Neural cell (in vitro differentiated cells): ENCODE measurements at regions not wholly inside any gene's neighbourhood (a gene's known extent, or its start where the extent isn't known, plus 50 kb on each side); places are given as distances from the start of the nearest gene placed in this dataset.

Source experiments
- H2AFZ ChIP-seq: fragments of 200-600, 300-800 bp; sonication (generic), shearing (Covaris generic); 2 replicates; pipeline ENCODE4 v1.6.0; 2014; ENCODE audit warnings: low read depth, mild to moderate bottlenecking, antibody characterized with exemption, low read length, moderate library complexity
- H3F3A ChIP-seq: fragments of 200-600 bp; shearing (Covaris generic); 2 replicates; pipeline ENCODE4 v1.6.1; 2016; ENCODE audit warnings: mild to moderate bottlenecking, moderate library complexity, mixed read lengths, antibody characterized with exemption, low read length; ENCODE audit not compliant: insufficient read depth, poor library complexity, severe bottlenecking
- H3K27ac ChIP-seq: fragments of 200-600, 300-800 bp; sonication (generic), shearing (Covaris generic); 2 replicates; pipeline ENCODE4 v1.5.1; 2014; ENCODE audit warnings: mild to moderate bottlenecking, low read length, moderate library complexity
- H3K27me3 ChIP-seq: fragments of 300-800, 200-600 bp; sonication (generic), shearing (Covaris generic); 2 replicates; pipeline ENCODE4 v1.6.0; 2014; ENCODE audit warnings: mild to moderate bottlenecking, low read depth, low read length, moderate library complexity; ENCODE audit not compliant: insufficient read depth
- H3K36me3 ChIP-seq: fragments of 300-800, 200-600 bp; sonication (generic), shearing (Covaris generic); 2 replicates; pipeline ENCODE4 v1.5.1; 2014; ENCODE audit warnings: mild to moderate bottlenecking, antibody characterized with exemption, low read length, moderate library complexity; ENCODE audit not compliant: insufficient read depth
- H3K4me2 ChIP-seq: fragments of 300-800, 200-600 bp; sonication (generic), shearing (Covaris generic); 2 replicates; pipeline ENCODE4 v1.6.0; 2014; ENCODE audit warnings: mild to moderate bottlenecking, low read length
- H3K4me3 ChIP-seq: fragments of 300-800, 200-600 bp; sonication (generic), shearing (Covaris generic); 2 replicates; pipeline ENCODE4 v1.5.1; 2014; ENCODE audit warnings: mild to moderate bottlenecking, low read length, moderate library complexity
- H3K79me2 ChIP-seq: fragments of 200-600 bp; shearing (Covaris generic); replicated peaks from 2 replicates; pipeline ENCODE4 v1.6.0; 2014; ENCODE audit warnings: mild to moderate bottlenecking, low read length, moderate library complexity; ENCODE audit not compliant: insufficient read depth
- H3K9ac ChIP-seq: fragments of 300-800, 200-600 bp; sonication (generic), shearing (Covaris generic); 2 replicates; pipeline ENCODE4 v1.6.1; 2016; ENCODE audit warnings: mild to moderate bottlenecking, low read length, mixed read lengths
- H3K9me2 ChIP-seq: fragments of 200-600 bp; shearing (Covaris generic); 2 replicates; pipeline ENCODE4 v1.6.1; 2016; ENCODE audit warnings: mild to moderate bottlenecking, low read length, mixed read lengths; ENCODE audit not compliant: insufficient read depth
- H3K9me3 ChIP-seq: fragments of 200-600, 300-800 bp; sonication (generic), shearing (Covaris generic); 2 replicates; pipeline ENCODE4 v1.6.1; 2016; ENCODE audit warnings: mild to moderate bottlenecking, mixed run types, low read length, moderate library complexity, mixed read lengths
- H4K20me1 ChIP-seq: fragments of 200-600 bp; shearing (Covaris generic); 2 replicates; pipeline ENCODE4 v1.6.1; 2016; ENCODE audit warnings: mild to moderate bottlenecking, mixed run types; ENCODE audit not compliant: insufficient read depth
- EP300 ChIP-seq: fragments of 450-650 bp; conservative IDR thresholded peaks from 2 replicates; pipeline ENCODE4 v1.6.1; 2014; ENCODE audit warnings: antibody characterized with exemption, mild to moderate bottlenecking, moderate library complexity; ENCODE audit not compliant: poor library complexity, severe bottlenecking
- EZH2 ChIP-seq: fragments of 200-600, 300-800 bp; shearing (Covaris generic), sonication (generic); IDR thresholded peaks from 2 replicates; pipeline ENCODE4 v1.6.1; 2014; ENCODE audit warnings: antibody characterized with exemption, low read length, borderline replicate concordance, mild to moderate bottlenecking; ENCODE audit not compliant: insufficient read depth, poor library complexity, severe bottlenecking
- MXI1 ChIP-seq: fragments of 450-650 bp; conservative IDR thresholded peaks from 2 replicates; pipeline ENCODE4 v1.6.1; 2014; ENCODE audit warnings: antibody characterized with exemption, mild to moderate bottlenecking; ENCODE audit not compliant: poor library complexity, severe bottlenecking
- POLR2AphosphoS5 ChIP-seq: IDR thresholded peaks from 2 replicates; pipeline ENCODE4 v1.6.1; 2012
- RAD21 ChIP-seq: fragments of 450-650 bp; conservative IDR thresholded peaks from 2 replicates; pipeline ENCODE4 v1.6.1; 2014; ENCODE audit warnings: antibody characterized with exemption, mild to moderate bottlenecking, moderate library complexity
- SMC3 ChIP-seq: fragments of 450-650 bp; conservative IDR thresholded peaks from 2 replicates; pipeline ENCODE4 v1.6.1; 2014; ENCODE audit warnings: antibody characterized with exemption, mild to moderate bottlenecking, moderate library complexity; ENCODE audit not compliant: poor library complexity
- TAF1 ChIP-seq: IDR thresholded peaks from 2 replicates; pipeline ENCODE4 v1.6.1; 2012; ENCODE audit warnings: low read depth
- TF ChIP-seq, protein P1 (sequence below): fragments of 450-650 bp; IDR thresholded peaks from 2 replicates; pipeline ENCODE4 v1.5.1; 2014; ENCODE audit warnings: antibody characterized with exemption, mild to moderate bottlenecking, moderate library complexity; ENCODE audit not compliant: poor library complexity, severe bottlenecking
- TF ChIP-seq, protein P2 (sequence below): IDR thresholded peaks from 2 replicates; pipeline ENCODE4 v1.6.1; 2012; ENCODE audit warnings: borderline replicate concordance

DNA sequence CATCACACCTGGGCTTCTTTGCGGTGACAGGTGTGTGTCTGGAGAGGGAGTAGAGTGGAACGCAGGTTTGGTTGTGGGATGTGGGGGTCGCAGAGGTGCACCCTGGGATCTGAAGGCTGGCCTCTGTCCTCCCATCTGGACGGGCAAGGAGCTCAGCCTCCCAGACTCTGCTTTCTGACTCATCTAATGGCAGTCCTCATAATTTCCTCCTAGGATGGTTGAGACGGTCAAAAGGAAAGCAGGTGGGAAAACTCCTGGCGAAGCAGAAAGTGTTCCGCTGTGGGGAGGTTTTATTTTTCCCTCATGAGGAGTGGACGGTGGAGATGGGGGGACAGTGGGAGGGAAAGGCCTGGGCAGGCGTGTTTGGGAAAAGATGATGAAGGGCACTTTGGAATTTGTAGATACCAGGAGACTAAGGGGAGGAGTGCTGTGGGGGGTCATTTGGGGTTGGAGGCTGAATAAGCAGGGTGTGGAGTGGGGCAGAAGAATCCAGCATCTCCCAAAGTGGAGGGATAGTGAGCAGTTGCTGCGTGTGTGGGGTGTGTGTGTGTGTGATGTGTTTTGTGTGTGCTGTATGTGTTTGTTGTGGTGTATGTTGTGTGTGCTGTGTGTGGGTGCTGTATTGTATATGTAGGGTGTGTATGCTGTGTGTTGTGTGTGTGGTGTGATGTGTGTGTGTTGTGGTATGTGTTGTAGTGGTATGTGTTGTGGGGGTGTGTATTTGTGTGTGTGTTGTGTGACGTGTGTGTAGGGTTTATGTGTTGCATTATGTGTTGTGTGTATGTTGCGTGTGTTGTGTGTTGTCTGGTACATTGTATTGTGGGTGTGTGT is 97.2 kb upstream of the PODXL start:
- no peak overlapping the region for H3K27ac ChIP-seq
- H3K4me2 ChIP-seq, result no peak overlapping the region
- no peaks in the 10 kb centered on the region for H3F3A ChIP-seq
- no peak overlapping the region for H2AFZ ChIP-seq
- H3K9me2 ChIP-seq, result no peaks in the 10 kb centered on the region
- no peaks in the 10 kb centered on the region for H3K36me3 ChIP-seq
- no peak overlapping the region for H3K9ac ChIP-seq
- no peaks in the 10 kb centered on the region for H3K79me2 ChIP-seq
- H3K9me3 ChIP-seq, result no peaks in the 10 kb centered on the region
- H3K27me3 ChIP-seq, result no peaks in the 10 kb centered on the region
- H3K4me3 ChIP-seq, result no peak overlapping the region
- H4K20me1 ChIP-seq, result no peaks in the 10 kb centered on the region
- TF ChIP-seq MXI1, result no peak
- no peak for TF ChIP-seq TAF1
- no peak for TF ChIP-seq SMC3
- TF ChIP-seq RAD21, result no peak
- no peak for TF ChIP-seq POLR2AphosphoS5
- TF ChIP-seq, protein P1, sequence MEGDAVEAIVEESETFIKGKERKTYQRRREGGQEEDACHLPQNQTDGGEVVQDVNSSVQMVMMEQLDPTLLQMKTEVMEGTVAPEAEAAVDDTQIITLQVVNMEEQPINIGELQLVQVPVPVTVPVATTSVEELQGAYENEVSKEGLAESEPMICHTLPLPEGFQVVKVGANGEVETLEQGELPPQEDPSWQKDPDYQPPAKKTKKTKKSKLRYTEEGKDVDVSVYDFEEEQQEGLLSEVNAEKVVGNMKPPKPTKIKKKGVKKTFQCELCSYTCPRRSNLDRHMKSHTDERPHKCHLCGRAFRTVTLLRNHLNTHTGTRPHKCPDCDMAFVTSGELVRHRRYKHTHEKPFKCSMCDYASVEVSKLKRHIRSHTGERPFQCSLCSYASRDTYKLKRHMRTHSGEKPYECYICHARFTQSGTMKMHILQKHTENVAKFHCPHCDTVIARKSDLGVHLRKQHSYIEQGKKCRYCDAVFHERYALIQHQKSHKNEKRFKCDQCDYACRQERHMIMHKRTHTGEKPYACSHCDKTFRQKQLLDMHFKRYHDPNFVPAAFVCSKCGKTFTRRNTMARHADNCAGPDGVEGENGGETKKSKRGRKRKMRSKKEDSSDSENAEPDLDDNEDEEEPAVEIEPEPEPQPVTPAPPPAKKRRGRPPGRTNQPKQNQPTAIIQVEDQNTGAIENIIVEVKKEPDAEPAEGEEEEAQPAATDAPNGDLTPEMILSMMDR, result no peak
- TF ChIP-seq EZH2, result no peak
- TF ChIP-seq, protein P2, sequence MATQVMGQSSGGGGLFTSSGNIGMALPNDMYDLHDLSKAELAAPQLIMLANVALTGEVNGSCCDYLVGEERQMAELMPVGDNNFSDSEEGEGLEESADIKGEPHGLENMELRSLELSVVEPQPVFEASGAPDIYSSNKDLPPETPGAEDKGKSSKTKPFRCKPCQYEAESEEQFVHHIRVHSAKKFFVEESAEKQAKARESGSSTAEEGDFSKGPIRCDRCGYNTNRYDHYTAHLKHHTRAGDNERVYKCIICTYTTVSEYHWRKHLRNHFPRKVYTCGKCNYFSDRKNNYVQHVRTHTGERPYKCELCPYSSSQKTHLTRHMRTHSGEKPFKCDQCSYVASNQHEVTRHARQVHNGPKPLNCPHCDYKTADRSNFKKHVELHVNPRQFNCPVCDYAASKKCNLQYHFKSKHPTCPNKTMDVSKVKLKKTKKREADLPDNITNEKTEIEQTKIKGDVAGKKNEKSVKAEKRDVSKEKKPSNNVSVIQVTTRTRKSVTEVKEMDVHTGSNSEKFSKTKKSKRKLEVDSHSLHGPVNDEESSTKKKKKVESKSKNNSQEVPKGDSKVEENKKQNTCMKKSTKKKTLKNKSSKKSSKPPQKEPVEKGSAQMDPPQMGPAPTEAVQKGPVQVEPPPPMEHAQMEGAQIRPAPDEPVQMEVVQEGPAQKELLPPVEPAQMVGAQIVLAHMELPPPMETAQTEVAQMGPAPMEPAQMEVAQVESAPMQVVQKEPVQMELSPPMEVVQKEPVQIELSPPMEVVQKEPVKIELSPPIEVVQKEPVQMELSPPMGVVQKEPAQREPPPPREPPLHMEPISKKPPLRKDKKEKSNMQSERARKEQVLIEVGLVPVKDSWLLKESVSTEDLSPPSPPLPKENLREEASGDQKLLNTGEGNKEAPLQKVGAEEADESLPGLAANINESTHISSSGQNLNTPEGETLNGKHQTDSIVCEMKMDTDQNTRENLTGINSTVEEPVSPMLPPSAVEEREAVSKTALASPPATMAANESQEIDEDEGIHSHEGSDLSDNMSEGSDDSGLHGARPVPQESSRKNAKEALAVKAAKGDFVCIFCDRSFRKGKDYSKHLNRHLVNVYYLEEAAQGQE, result no peak
- no peak for TF ChIP-seq EP300

DNA sequence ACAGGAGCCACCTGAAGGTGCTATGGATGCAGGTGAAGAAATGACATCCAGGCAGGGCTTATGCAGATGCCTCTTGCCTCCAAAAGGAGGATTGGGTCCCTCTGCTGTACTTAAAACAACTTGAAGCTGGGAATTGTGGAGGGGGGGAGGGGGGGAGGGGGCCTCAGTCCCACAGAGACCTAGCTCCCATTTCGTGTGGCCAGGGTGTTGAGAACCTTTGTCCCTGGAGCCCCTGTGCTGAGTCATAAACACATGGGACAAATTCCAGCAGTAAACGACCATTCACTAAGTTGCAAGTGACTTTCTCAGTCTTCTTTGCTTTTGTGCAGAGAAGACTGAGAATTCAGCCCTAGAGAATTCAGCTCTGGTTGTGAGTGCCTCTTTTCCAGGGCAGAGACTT is 96.5 kb upstream of the PODXL start:
- TF ChIP-seq EZH2 (no peak), MXI1 (no peak)
- Histone ChIP-seq H3K9me2 (no peaks in the 10 kb centered on the region), H3K9ac (no peak overlapping the region), H3K4me2 (no peak overlapping the region), H2AFZ (no peak overlapping the region), H3K27me3 (no peaks in the 10 kb centered on the region), H3K9me3 (no peaks in the 10 kb centered on the region), H3K79me2 (no peaks in the 10 kb centered on the region), H3K4me3 (no peak overlapping the region), H3F3A (no peaks in the 10 kb centered on the region), H3K36me3 (no peaks in the 10 kb centered on the region), H3K27ac (no peak overlapping the region), H4K20me1 (no peaks in the 10 kb centered on the region)
